Activated T-helper 1 cell treated with anti-CD3 and anti-CD28 coated beads, Interleukin-2, amount 50 U/mL, for 16 hours (primary cell): ENCODE measurements at regions not wholly inside any gene's neighbourhood (a gene's known extent, or its start where the extent isn't known, plus 50 kb on each side); places are given as distances from the start of the nearest gene placed in this dataset.
"Not testable (repeated sequence)": the region's sequence is repeated elsewhere in the genome, so short reads cannot be mapped to it uniquely, and the experiment has no call there.

Experiments used
- DNase-seq, 2 donors: peaks; one replicate each; pipeline ENCODE4 v3.0.0-alpha.2; 2020; ENCODE audit warnings: low read depth in 1 of 2, low spot score in 1 of 2

DNA sequence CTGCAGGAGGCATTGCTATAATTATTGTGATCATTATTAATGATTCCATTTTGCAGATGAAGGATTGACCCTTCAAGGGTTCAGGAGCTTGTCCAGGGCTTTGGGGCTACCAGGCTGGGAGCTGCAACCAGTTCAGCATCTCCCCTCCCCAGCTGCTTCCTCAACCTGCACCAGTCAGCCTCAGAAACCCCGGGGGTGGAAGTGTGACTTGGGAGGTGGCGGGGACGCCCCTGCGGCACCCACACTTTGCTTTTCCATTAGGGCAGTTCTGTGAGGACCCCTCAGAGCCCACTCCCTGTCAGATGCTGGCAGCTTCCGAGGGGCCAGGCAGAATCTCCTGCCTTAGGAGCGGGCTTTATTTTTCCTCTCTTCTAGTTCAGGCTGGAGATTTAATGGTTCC, 85.6 kb downstream of the OLFM1 start:
- DNase-seq = no peak

- no peak for DNase-seq
Measured at GRCh38 chr9:135174248-135174647, 86.8 kb downstream of the OLFM1 start.

DNA sequence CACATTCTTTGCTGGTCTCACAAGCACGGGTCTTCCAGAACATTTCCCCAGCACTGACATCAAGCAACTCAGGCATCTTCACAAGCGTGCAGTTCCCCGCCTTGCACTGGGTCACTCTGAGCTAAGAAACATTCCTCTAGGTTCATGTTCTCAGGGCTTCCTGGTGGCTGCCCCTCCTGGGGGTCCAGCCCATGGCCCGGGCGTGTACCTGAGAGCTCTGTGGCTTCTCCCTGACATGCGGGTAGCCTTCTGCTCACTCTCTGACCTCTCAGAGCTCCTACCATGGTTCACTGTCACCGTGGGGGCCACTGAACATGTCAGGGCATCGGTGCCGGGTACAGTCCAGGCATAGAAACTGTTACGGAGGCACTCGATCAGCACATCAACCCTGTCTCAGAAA, 87.5 kb downstream of the OLFM1 start:
- DNase-seq = no peak

DNA sequence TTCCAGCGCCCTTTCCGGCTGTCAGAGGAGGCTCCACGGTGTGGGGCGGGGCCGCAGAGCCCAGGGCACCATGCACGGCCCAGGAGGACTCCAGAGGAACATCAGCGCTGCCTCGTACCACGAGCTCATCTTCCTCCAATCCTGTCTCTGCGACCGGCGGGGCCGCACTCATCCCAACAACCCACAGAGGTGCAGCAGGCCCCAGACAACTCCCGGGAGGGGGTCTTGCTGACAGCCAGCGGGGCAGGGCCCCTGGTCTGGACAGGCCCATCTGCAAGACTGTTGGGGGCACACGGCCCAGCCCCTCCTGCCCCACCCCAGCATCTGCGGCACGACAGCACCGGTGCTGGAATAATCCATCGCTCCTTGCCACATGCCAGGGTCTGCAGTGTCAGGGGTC, 88.8 kb downstream of the OLFM1 start:
- DNase-seq = no peak

DNA sequence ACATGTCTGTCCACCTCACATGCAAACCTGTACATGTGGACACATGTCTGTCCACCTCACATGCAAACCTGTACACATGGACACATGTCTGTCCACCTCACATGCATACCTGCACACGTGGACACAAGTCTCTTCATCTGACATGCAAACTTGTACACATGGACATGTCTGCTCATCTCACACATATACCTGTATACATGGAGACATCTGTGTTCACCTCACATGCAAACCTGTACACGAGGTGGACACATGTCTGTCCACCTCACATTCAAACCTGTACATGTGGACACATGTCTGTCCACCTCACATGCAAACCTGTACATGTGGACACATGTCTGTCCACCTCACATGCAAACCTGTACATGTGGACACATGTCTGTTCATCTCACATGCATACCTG, 90.1 kb downstream of the OLFM1 start:
- not testable (repeated sequence) for DNase-seq

DNA sequence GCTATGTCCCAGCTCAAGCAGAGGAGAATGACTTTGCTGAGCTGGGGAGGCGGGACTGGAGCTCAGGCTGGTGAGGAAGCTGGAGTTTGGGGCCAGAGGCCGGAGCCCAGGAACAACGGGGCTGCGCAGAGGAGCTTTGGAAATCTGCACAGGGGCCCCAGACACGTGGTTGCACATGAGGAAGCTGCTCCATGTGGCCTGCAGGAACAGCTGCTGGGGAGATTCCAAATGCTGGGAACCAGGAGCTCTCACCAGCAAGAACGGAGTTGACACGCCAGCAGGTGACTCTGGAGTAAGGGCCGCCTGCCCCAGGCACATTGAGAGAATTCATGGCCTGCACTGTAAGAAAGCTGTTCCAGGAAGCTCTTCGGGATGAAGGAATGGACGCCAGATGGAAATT, 91.0 kb downstream of the OLFM1 start:
- DNase-seq = no peak

DNA sequence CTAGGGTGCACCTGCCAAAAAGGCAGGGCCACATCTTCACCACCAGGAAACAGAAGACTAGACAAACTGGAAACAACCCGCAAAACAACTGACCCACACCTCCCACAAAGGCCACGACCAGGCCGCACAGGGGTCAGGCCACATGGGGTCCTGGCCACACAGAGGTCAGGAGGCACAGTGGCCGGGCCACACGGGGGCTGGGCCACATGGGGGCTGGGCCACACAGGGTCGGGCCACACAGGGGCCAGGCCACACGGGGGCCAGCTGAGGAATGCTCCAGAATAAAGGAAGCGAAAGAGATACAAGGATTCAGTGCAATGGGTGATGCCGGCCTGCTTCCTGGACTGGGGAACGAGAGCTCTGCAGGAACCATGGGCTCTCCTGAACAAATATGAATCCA, 91.6 kb downstream of the OLFM1 start:
- no peak for DNase-seq

- DNase-seq = no peak
Measured at GRCh38 chr9:135179976-135180375, 92.5 kb downstream of the OLFM1 start.

DNA sequence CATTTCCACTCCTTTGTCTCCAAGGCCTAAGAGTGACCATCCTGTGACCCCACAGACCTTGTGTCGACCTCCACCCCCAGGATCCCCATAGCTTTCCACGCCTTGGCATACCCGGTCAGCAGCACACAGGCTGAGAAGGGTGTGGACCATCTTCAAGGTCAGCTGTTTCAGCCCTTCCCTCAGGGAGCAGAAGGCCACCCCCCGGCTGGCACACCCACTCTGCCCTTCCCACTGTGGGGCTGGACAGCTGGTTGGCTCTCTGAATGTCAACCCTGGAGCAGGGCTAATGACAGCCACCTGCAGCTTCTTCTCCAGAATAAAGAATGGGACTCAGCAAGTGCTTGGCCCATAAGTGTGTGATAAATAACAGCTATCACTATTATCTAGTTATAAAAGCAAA, 93.1 kb downstream of the OLFM1 start:
- DNase-seq = no peak

GRCh38 chr9:135181336-135181735, 93.9 kb downstream of the OLFM1 start:
- no peak for DNase-seq

DNA sequence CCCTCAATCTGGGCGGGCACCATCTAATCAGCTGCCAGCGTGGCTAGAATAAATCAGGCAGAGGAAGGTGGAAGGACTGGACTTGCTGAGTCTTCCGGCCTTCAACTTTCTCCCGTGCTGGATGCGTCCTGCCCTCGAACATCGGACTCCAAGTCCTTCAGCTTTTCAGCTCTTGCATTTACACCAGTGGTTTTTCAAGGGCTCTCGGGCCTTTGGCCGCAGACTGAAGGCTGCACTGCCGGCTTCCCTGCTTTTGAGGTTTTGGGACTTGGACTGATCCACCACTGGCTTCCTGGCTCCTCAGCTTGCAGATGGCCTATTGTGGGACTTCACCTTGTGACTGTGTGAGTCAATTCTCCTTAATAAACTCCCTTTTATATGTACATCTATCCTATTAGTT, 94.4 kb downstream of the OLFM1 start:
- DNase-seq = not testable (repeated sequence)

GRCh38 chr9:135183069-135183468, 95.6 kb downstream of the OLFM1 start:
- DNase-seq = no peak

- no peak for DNase-seq
Measured at GRCh38 chr9:135183528-135184180, 96.2 kb downstream of the OLFM1 start.

GRCh38 chr9:135184181-135185053, 96.9 kb downstream of the OLFM1 start:
- no peak for DNase-seq

DNA sequence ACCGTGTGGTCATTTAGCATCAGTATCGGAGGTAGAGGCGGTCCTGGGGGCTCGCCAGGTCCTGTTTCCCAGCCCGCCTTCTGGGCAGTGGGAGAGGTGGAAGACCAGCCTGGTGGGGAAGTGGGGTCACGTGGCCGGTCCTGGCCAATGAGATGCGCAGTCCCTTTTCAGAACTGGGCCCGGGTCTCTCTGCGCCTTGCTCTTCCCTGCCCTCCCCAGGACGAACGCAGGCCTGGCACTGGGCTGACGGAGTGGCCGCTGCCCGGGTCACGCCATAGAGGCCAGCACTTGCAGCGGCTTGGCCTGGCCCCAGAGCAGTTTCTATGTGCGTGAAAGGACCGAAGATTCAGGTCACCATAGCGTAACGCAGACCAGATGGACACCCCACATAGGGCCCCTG, 97.6 kb downstream of the OLFM1 start:
- no peak for DNase-seq

GRCh38 chr9:135186248-135187164, 99.0 kb downstream of the OLFM1 start:
- no peak for DNase-seq

- DNase-seq = no peak
Measured at GRCh38 chr9:135187365-135187764, 99.9 kb downstream of the OLFM1 start.

GRCh38 chr9:135188681-135189151, 101.2 kb downstream of the OLFM1 start:
- no peak for DNase-seq

DNA sequence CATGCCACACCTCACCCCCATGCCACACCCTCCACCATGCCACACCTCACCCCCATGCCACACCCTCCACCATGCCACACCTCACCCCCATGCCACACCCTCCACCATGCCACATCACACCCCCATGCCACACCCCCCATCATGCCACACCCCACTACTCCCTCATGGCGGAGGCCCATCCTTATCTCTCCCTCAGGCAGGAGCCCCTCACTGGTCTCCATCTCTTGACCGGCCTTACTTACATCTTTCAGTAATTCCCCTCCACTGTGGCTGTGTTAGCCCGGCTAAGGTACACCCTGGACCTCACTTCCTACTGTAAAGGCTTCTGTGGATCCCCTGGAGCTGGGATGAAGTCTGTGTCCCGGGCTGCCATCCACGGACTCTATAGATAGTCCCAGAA, 102.0 kb downstream of the OLFM1 start:
- no peak for DNase-seq

DNA sequence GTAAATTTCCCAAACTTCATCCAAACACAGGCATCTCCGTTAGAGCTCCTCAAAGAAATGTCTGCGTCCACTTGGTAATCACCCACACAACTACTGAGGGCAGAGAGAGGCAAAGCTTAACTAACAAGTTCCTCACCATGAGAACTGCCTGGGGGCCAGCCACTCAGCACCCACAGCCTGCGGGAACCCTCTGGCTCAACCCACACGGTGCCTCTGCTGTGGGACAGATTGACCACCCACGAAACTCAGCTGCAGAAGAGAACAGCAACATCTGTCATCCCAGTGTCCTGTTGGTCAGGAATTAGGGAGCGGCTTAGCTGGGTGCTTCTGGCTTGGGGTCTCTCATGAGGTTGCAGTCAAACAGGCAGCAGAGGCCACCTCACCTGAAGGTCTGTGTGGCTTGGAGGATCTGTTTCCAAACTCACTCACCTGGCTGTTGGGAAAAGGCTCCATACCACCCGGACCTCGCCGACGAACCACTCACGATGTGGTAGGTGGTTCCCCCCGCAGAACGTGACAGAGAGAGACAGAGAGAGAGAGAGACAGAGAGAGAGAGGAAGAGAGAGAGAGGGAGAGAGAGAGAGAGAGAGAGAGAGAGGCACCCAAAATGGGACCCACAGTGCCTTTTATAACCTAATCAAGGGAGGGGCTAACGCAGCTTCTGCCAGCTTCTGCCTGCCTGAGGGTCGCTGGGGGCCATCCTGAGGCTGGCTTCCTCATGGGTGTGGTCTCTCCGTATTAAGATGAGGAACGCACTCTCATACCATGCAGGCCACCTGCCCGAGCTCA, 103.5 kb downstream of the OLFM1 start:
- DNase-seq = no peak

GRCh38 chr9:135192686-135193085, 105.2 kb downstream of the OLFM1 start:
- DNase-seq = no peak
